Prostate gland (tissue), 2 donors: ENCODE measurements at regions not wholly inside any gene's neighbourhood (a gene's known extent, or its start where the extent isn't known, plus 50 kb on each side); places are given as distances from the start of the nearest gene placed in this dataset.

ENCODE experiments used
- DNase-seq: peaks from one replicate; pipeline ENCODE4 v3.0.0-alpha.2; 2019; ENCODE audit warnings: low spot score
- H3K27ac ChIP-seq, 2 donors: fragments of 200-600 bp; sonication (generic); 2 replicates each; pipeline ENCODE4 v1.5.1; 2017 to 2019
- H3K27me3 ChIP-seq: fragments of 200-600 bp; sonication (generic); replicated peaks from 2 replicates; pipeline ENCODE4 v1.5.1; 2019; ENCODE audit not compliant: insufficient read depth
- H3K36me3 ChIP-seq, 2 donors: fragments of 200-600 bp; sonication (generic); 1 replicate in 1 of 2; 2 replicates in 1 of 2; pipeline versions ENCODE4 v1.5.1 to v1.8.1; 2017 to 2019
- H3K4me1 ChIP-seq: fragments of 200-600 bp; sonication (generic); replicated peaks from 2 replicates; pipeline ENCODE4 v1.5.1; 2019
- H3K4me3 ChIP-seq, 2 donors: fragments of 200-600 bp; sonication (generic); 2 replicates each; pipeline ENCODE4 v1.5.1; 2017 to 2019
- H3K9me3 ChIP-seq: fragments of 200-600 bp; sonication (generic); 2 replicates; pipeline ENCODE4 v1.5.1; 2017
- POLR2A ChIP-seq: fragments of 450-650 bp; IDR thresholded peaks from one replicate; pipeline ENCODE4 v1.6.1; 2016; ENCODE audit warnings: antibody characterized with exemption, mild to moderate bottlenecking
- POLR2AphosphoS5 ChIP-seq: sonication (generic); formaldehyde crosslinking; IDR thresholded peaks from one replicate; pipeline ENCODE4 v1.6.1; 2017; ENCODE audit warnings: antibody characterized with exemption
- WGBS: methylation state at CpG from one replicate; pipeline ENCODE4 v1.1.5; 2018; 5-methylcytosine and 5-hydroxymethylcytosine counted together
- intact Hi-C: fragments of 100-400 bp; cut with DNase I; formaldehyde crosslinking; loops from one replicate; pipeline ENCODE4 v1.14.2; 2022
- TF ChIP-seq, protein P1 (sequence below), 4 experiments: fragments of 200-600 bp in 2 of 4; fragments of 450-650 bp in 2 of 4; sonication (generic) in 2 of 4; IDR thresholded peaks; 1 replicate in 3 of 4; 2 replicates in 1 of 4; pipeline ENCODE4 v1.5.1; 2016 to 2019; ENCODE audit warnings: antibody characterized with exemption in 4 of 4, mild to moderate bottlenecking in 2 of 4, moderate library complexity in 2 of 4

DNA sequence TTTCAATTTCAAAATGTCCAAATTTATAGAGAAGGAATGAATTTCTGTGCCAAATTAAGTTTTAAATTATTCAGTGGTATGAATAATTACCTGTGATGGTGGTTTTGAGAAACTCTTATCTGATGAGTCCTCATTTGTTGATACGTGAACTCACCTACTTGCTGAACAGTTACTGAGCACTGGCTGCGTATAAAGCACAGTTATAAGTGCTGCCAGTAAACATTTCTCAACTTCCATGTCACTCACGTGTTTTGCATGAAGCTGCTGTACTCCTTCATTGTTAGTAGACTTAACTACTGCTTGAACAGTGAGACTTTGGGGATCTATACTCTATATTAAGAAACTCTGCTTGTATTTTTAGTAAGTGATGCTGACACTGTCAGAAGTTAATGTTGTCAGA, 269.1 kb upstream of the FZD8 start:
- no peak for DNase-seq
- H3K27me3 ChIP-seq = no peaks in the 10 kb centered on the region
- intact Hi-C loops = no loop called here
- H3K27ac ChIP-seq = no peak overlapping the region
- WGBS = 74% methylated on average over 3 of the region's 3 CpGs
- H3K9me3 ChIP-seq = no peaks in the 10 kb centered on the region
- H3K4me1 ChIP-seq = no peaks in the 10 kb centered on the region
- H3K36me3 ChIP-seq = no peaks in the 10 kb centered on the region
- H3K4me3 ChIP-seq = no peak overlapping the region
- TF ChIP-seq, protein P1, sequence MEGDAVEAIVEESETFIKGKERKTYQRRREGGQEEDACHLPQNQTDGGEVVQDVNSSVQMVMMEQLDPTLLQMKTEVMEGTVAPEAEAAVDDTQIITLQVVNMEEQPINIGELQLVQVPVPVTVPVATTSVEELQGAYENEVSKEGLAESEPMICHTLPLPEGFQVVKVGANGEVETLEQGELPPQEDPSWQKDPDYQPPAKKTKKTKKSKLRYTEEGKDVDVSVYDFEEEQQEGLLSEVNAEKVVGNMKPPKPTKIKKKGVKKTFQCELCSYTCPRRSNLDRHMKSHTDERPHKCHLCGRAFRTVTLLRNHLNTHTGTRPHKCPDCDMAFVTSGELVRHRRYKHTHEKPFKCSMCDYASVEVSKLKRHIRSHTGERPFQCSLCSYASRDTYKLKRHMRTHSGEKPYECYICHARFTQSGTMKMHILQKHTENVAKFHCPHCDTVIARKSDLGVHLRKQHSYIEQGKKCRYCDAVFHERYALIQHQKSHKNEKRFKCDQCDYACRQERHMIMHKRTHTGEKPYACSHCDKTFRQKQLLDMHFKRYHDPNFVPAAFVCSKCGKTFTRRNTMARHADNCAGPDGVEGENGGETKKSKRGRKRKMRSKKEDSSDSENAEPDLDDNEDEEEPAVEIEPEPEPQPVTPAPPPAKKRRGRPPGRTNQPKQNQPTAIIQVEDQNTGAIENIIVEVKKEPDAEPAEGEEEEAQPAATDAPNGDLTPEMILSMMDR (IDR thresholded peaks at IDR 0.05) = no peak
- TF ChIP-seq POLR2AphosphoS5 (no peak), POLR2A (no peak)

DNA sequence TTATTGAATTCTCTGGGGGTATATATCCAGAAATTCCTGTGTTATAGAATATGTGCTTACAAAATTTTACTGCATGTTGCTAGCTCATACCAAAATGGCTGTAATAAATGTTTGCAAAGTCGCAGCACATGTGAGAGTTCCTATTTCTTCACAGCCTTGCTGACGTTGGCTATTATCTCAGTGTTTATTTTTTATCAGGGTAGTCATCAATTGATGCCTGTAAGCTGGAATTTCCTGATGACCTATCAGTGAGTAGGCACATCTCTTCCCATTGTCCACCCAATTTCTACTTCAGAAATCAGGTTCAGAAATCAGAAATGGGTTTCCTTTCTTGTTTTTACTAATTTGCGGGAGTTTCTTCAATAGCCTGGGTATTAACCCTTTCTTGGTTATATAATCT, 268.1 kb upstream of the FZD8 start:
- intact Hi-C loops = no loop called here
- TF ChIP-seq, protein P1 (IDR thresholded peaks at IDR 0.05) = no peak
- TF ChIP-seq POLR2AphosphoS5 (no peak), POLR2A (no peak)
- no peak overlapping the region for H3K4me3 ChIP-seq
- H3K9me3 ChIP-seq = no peaks in the 10 kb centered on the region
- no peak overlapping the region for H3K27ac ChIP-seq
- no peak for DNase-seq
- H3K36me3 ChIP-seq = no peaks in the 10 kb centered on the region
- H3K27me3 ChIP-seq = no peaks in the 10 kb centered on the region
- H3K4me1 ChIP-seq = no peaks in the 10 kb centered on the region
- WGBS = 43% methylated on average over 3 of the region's 3 CpGs

DNA sequence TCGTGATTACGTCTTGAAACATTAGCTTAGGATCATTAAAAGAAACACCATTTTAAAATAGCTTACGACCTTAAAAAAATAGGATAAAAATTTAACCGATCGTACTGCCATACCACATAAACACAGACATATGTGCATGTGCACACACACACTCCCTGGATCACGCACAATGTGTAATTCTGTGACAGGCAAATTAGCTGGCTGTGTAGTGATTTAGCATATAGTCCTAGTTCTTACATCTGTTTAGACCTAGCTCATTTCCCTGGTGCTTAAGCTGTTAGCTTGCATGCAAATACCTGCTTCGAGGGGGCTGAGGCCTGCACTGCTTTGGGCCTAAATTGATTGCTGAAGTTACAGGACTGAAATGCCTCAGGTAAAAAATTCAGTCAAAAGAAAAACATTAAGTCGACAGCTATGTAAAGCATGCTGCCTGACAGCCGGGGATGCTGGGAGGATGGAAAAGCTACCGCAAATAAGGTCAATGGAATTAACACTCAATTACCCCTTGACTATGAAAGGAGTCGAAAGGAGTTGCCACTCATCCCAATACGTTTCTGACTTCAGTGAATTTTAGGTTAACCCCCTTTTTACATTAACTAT, 267.1 kb upstream of the FZD8 start:
- 90% methylated on average over 12 of the region's 12 CpGs for WGBS
- no peak overlapping the region for H3K27ac ChIP-seq

DNA sequence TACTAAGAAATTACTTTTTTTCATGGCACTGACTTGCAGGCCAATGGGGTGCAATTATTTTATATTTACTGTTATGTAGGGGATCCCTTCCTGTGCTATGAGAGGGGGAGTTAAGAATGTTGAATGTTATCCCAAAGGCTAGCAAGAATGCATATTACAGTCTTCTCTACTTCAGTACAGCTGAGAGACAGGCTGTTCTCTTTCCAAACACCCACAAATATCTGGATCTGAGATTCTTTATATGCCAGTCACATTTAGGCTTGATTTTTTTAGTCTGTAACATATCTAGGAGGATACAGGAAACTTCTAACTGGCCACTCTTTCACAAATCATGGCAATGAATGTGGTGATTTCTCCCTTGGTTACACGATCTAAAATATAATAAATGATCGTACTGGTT, 266.4 kb upstream of the FZD8 start:
- intact Hi-C loops = no loop called here
- WGBS = 90% methylated on average over 2 of the region's 2 CpGs

More for the DNA sequence above, 267.1 kb upstream of the FZD8 start:
- H3K4me1 ChIP-seq = no peaks in the 10 kb centered on the region
- TF ChIP-seq POLR2AphosphoS5 (no peak), POLR2A (no peak)
- TF ChIP-seq, protein P1 (IDR thresholded peaks at IDR 0.05) = no peak
- intact Hi-C loops = no loop called here
- no peak for DNase-seq
- no peaks in the 10 kb centered on the region for H3K27me3 ChIP-seq
- no peak overlapping the region for H3K4me3 ChIP-seq
- H3K36me3 ChIP-seq = no peaks in the 10 kb centered on the region
- no peaks in the 10 kb centered on the region for H3K9me3 ChIP-seq

DNA sequence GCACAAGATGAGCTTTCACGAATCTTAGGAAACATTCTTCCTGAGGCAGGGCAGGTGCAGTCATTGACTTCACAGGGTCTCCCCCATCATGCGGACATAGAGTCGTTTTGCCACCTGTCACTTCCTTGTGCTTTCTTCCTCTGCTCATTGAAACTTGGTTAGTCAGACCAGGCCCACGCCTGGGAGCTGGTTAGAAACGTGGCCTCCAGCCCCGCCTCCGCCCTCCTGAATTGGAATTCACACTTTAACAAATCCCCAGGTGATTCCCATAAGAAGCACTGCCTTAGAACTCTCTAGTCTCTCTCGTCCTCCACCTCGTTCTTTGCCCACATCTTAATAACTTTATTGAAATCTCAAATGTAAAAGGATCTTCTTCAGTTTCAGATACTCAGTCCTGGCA, 265.5 kb upstream of the FZD8 start:
- H3K4me3 ChIP-seq = no peak overlapping the region
- H3K27ac ChIP-seq = no peak overlapping the region
- H3K9me3 ChIP-seq = no peaks in the 10 kb centered on the region
- TF ChIP-seq POLR2AphosphoS5 (no peak), POLR2A (no peak)
- TF ChIP-seq, protein P1 (IDR thresholded peaks at IDR 0.05) = no peak
- H3K4me1 ChIP-seq = no peaks in the 10 kb centered on the region
- no peak for DNase-seq
- no peaks in the 10 kb centered on the region for H3K27me3 ChIP-seq
- intact Hi-C loops = no loop called here
- H3K36me3 ChIP-seq = no peaks in the 10 kb centered on the region
- WGBS = 77% methylated on average over 9 of the region's 9 CpGs

More for the DNA sequence above, 266.4 kb upstream of the FZD8 start:
- H3K27ac ChIP-seq = no peak overlapping the region
- no peaks in the 10 kb centered on the region for H3K9me3 ChIP-seq
- no peaks in the 10 kb centered on the region for H3K36me3 ChIP-seq
- no peak for TF ChIP-seq POLR2AphosphoS5
- TF ChIP-seq, protein P1 (IDR thresholded peaks at IDR 0.05) = no peak
- TF ChIP-seq POLR2A = no peak
- no peak overlapping the region for H3K4me3 ChIP-seq
- H3K27me3 ChIP-seq = no peaks in the 10 kb centered on the region
- H3K4me1 ChIP-seq = no peaks in the 10 kb centered on the region
- no peak for DNase-seq
